ENCODE measurements at regions not wholly inside any gene's neighbourhood (a gene's known extent, or its start where the extent isn't known, plus 50 kb on each side); places are given as distances from the start of the nearest gene placed in this dataset.

DNA sequence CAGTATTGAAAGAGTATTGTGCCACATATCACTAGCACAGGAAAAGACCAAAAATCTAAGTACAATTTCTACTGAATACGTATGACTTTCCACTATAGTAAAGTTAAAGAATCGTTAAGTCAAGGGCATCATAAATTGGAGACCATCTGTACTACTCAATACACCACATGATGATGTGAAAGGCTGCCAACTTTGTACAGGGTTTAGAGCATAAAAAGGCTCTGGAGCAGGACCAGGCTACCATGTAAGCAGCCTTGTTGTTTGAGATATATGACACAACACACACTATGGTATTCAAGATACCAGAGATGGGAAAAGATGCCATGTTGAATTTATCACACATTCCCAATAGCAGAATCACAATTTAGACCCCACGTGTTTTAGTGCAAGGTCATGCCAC, 294.9 kb upstream of the TRPC5 start:
- no peak overlapping the region for H3K4me3 ChIP-seq (ENCODE audit: low read length)
- TF ChIP-seq, protein P1, sequence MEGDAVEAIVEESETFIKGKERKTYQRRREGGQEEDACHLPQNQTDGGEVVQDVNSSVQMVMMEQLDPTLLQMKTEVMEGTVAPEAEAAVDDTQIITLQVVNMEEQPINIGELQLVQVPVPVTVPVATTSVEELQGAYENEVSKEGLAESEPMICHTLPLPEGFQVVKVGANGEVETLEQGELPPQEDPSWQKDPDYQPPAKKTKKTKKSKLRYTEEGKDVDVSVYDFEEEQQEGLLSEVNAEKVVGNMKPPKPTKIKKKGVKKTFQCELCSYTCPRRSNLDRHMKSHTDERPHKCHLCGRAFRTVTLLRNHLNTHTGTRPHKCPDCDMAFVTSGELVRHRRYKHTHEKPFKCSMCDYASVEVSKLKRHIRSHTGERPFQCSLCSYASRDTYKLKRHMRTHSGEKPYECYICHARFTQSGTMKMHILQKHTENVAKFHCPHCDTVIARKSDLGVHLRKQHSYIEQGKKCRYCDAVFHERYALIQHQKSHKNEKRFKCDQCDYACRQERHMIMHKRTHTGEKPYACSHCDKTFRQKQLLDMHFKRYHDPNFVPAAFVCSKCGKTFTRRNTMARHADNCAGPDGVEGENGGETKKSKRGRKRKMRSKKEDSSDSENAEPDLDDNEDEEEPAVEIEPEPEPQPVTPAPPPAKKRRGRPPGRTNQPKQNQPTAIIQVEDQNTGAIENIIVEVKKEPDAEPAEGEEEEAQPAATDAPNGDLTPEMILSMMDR (conservative IDR thresholded peaks at IDR 0.05; ENCODE audit: low read depth, low read length) = no peak
- no peak for DNase-seq (ENCODE audit: low read depth)

GRCh38 chrX:112368371-112368770, 285.8 kb upstream of the TRPC5 start:
- no peak for DNase-seq (ENCODE audit: low read depth)
- TF ChIP-seq, protein P1 (conservative IDR thresholded peaks at IDR 0.05; ENCODE audit: low read depth, low read length) = no peak

DNA sequence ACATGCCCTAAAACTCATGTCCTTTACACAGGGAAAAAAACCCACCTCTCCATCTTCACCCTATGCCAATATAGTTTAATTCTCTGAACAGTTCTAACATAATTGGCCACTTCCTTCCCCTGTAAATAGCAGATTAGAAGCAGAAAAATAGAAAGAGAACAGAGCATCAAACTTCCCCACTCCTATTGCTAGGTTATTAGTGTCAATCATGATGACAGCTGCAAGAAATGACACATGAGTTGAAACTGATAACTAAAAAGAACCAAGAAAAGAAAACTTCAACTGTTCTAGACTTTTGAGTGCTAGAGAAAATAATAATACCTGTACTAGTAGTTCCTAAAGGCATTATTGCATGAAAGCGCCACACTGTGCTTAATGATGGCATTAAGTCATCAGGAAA, 284.5 kb upstream of the TRPC5 start:
- DNase-seq (ENCODE audit: low read depth) = no peak
- no peak overlapping the region for H3K4me3 ChIP-seq (ENCODE audit: low read length)
- TF ChIP-seq, protein P1 (conservative IDR thresholded peaks at IDR 0.05; ENCODE audit: low read depth, low read length) = no peak

More at GRCh38 chrX:112368371-112368770, 285.8 kb upstream of the TRPC5 start:
- no peak overlapping the region for H3K4me3 ChIP-seq (ENCODE audit: low read length)

DNA sequence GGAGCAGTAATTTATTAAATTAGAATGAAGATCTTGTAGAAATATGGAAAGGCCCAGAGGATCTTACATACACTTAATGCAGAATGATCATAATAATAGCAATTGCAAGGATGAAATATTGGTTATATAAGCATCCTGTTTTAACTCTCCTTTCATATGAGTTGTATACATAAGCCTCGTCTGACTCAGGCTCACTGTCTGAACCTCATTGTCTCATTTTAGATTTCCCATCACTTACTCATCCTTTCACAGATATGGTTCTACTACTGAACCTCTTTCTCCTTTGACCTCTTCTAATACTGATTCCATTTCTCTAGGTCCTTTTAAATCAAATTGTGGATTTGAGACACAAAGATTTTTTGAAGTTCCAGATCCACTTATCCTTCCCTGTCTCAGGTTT, 277.3 kb upstream of the TRPC5 start:
- DNase-seq (ENCODE audit: low read depth) = no peak
- H3K4me3 ChIP-seq (ENCODE audit: low read length) = no peak overlapping the region
- TF ChIP-seq, protein P1 (conservative IDR thresholded peaks at IDR 0.05; ENCODE audit: low read depth, low read length) = no peak

- H3K4me3 ChIP-seq (ENCODE audit: low read length) = no peak overlapping the region
- TF ChIP-seq, protein P1 (conservative IDR thresholded peaks at IDR 0.05; ENCODE audit: low read depth, low read length) = no peak
- no peak for DNase-seq (ENCODE audit: low read depth)
These were observed 273.4 kb upstream of the TRPC5 start for GRCh38 chrX:112355931-112356330.

DNA sequence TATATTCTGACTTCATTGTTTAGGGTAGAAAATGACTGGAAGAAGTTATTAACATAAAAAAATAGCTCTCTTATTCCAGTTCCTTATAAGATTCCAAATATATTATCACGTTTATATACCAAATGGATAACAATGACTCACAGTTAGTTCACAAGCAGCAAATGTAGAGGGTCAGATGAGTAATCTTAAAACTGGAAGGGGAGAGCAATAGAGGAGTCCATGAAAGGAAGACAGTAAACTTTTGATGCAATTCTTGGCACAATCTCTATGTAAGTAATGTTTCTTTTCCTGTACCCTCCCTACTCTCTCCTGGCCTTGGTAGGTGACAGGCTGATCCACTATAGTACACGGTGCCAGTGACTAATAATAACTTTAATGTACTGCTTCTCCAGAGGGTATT, 259.0 kb upstream of the TRPC5 start:
- no peak overlapping the region for H3K4me3 ChIP-seq (ENCODE audit: low read length)
- TF ChIP-seq, protein P1 (conservative IDR thresholded peaks at IDR 0.05; ENCODE audit: low read depth, low read length) = no peak
- no peak for DNase-seq (ENCODE audit: low read depth)

- TF ChIP-seq, protein P1 (conservative IDR thresholded peaks at IDR 0.05; ENCODE audit: low read depth, low read length) = no peak
- DNase-seq (ENCODE audit: low read depth) = no peak
- H3K4me3 ChIP-seq (ENCODE audit: low read length) = no peak overlapping the region
These were observed 230.6 kb upstream of the TRPC5 start for GRCh38 chrX:112313201-112313600.

Data from retinal pigment epithelial cell (primary cell).